ENCODE measurements at regions not wholly inside any gene's neighbourhood (a gene's known extent, or its start where the extent isn't known, plus 50 kb on each side); places are given as distances from the start of the nearest gene placed in this dataset.

DNA sequence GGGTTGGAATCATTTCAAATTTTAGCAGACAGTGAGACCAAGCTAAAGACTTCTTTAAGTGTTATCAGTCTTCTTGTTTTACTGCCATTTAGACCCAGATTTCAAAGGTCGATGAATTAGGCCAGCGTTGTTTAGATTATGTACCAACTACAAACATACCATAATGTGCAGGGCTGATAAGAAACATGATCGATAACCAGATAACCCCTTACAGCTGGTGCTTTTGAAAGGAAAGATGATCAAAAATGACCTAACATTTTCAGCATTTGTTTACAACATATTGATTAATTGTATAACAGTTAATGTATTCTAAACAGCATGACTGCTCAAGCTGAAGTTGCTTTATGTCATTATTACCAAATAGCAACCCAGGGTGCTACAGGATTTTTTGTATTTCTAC lies 400.4 kb upstream of the FAM241A start:
- TF ChIP-seq POLR2A (IDR thresholded peaks at IDR 0.05; ENCODE audit: low read length) (no peak), GATA1 (IDR thresholded peaks at IDR 0.05; ENCODE audit: low read depth, low read length) (no peak)
